ENCODE measurements at regions not wholly inside any gene's neighbourhood (a gene's known extent, or its start where the extent isn't known, plus 50 kb on each side); places are given as distances from the start of the nearest gene placed in this dataset.
"Not testable (repeated sequence)": the region's sequence is repeated elsewhere in the genome, so short reads cannot be mapped to it uniquely, and the experiment has no call there.

- no peak overlapping the region for H3K27ac ChIP-seq (ENCODE audit: low read depth in 2 of 2, low read length in 2 of 2)
- H3K36me3 ChIP-seq (ENCODE audit: control insufficient read depth in 2 of 3, insufficient read depth in 3 of 3, low read length in 3 of 3): no peaks in the 10 kb centered on the region
- H3K27me3 ChIP-seq (ENCODE audit: control insufficient read depth, insufficient read depth, low read length): no peaks in the 10 kb centered on the region
- no peak overlapping the region for H3K4me3 ChIP-seq (ENCODE audit: low read length in 3 of 3)
- intact Hi-C loops (cut with DNase I): no loop called here
- no peaks in the 10 kb centered on the region for H3K9me3 ChIP-seq (ENCODE audit: control insufficient read depth in 2 of 3, insufficient read depth in 1 of 3, low read length in 3 of 3)
- no peaks in the 10 kb centered on the region for H3K4me1 ChIP-seq (ENCODE audit: control insufficient read depth in 2 of 3, insufficient read depth in 2 of 3, low read depth in 1 of 3, low read length in 3 of 3)
- DNase-seq: no peak
- FAIRE-seq: no peak
- H3K9ac ChIP-seq (ENCODE audit: low read length in 3 of 3): no peak overlapping the region
- TF ChIP-seq CTCF (IDR thresholded peaks at IDR 0.05; ENCODE audit: borderline replicate concordance, extremely low read depth, insufficient read depth): no peak
These were observed 1617.8 kb upstream of the FLRT2 start for GRCh38 chr14:83912032-83912642.

- H3K9ac ChIP-seq (ENCODE audit: low read length in 3 of 3): no peak overlapping the region
- H3K4me3 ChIP-seq (ENCODE audit: low read length in 3 of 3): no peak overlapping the region
- no peak for FAIRE-seq
- no peaks in the 10 kb centered on the region for H3K9me3 ChIP-seq (ENCODE audit: control insufficient read depth in 2 of 3, insufficient read depth in 1 of 3, low read length in 3 of 3)
- intact Hi-C loops (cut with DNase I): no loop called here
- H3K27me3 ChIP-seq (ENCODE audit: control insufficient read depth, insufficient read depth, low read length): no peaks in the 10 kb centered on the region
- no peak for TF ChIP-seq CTCF (IDR thresholded peaks at IDR 0.05; ENCODE audit: borderline replicate concordance, extremely low read depth, insufficient read depth)
- H3K27ac ChIP-seq (ENCODE audit: low read depth in 2 of 2, low read length in 2 of 2): no peak overlapping the region
- H3K36me3 ChIP-seq (ENCODE audit: control insufficient read depth in 2 of 3, insufficient read depth in 3 of 3, low read length in 3 of 3): no peaks in the 10 kb centered on the region
- H3K4me1 ChIP-seq (ENCODE audit: control insufficient read depth in 2 of 3, insufficient read depth in 2 of 3, low read depth in 1 of 3, low read length in 3 of 3): no peaks in the 10 kb centered on the region
- DNase-seq: no peak
These were observed 1616.5 kb upstream of the FLRT2 start for GRCh38 chr14:83913476-83913875.

GRCh38 chr14:83918546-83918945 lies 1611.4 kb upstream of the FLRT2 start:
- TF ChIP-seq CTCF (IDR thresholded peaks at IDR 0.05; ENCODE audit: borderline replicate concordance, extremely low read depth, insufficient read depth): no peak
- Histone ChIP-seq H3K36me3 (ENCODE audit: control insufficient read depth in 2 of 3, insufficient read depth in 3 of 3, low read length in 3 of 3) (no peaks in the 10 kb centered on the region), H3K9me3 (ENCODE audit: control insufficient read depth in 2 of 3, insufficient read depth in 1 of 3, low read length in 3 of 3) (no peaks in the 10 kb centered on the region), H3K27ac (ENCODE audit: low read depth in 2 of 2, low read length in 2 of 2) (no peak overlapping the region), H3K4me3 (ENCODE audit: low read length in 3 of 3) (no peak overlapping the region), H3K4me1 (ENCODE audit: control insufficient read depth in 2 of 3, insufficient read depth in 2 of 3, low read depth in 1 of 3, low read length in 3 of 3) (no peaks in the 10 kb centered on the region), H3K9ac (ENCODE audit: low read length in 3 of 3) (no peak overlapping the region), H3K27me3 (ENCODE audit: control insufficient read depth, insufficient read depth, low read length) (no peaks in the 10 kb centered on the region)
- intact Hi-C loops (cut with DNase I): no loop called here
- DNase-seq: no peak
- no peak for FAIRE-seq

- H3K4me1 ChIP-seq (ENCODE audit: control insufficient read depth in 2 of 3, insufficient read depth in 2 of 3, low read depth in 1 of 3, low read length in 3 of 3); H3K9me3 ChIP-seq (ENCODE audit: control insufficient read depth in 2 of 3, insufficient read depth in 1 of 3, low read length in 3 of 3); H3K9ac ChIP-seq (ENCODE audit: low read length in 3 of 3); FAIRE-seq; H3K27me3 ChIP-seq (ENCODE audit: control insufficient read depth, insufficient read depth, low read length); DNase-seq; intact Hi-C loops (cut with DNase I); H3K4me3 ChIP-seq (ENCODE audit: low read length in 3 of 3); H3K36me3 ChIP-seq (ENCODE audit: control insufficient read depth in 2 of 3, insufficient read depth in 3 of 3, low read length in 3 of 3); H3K27ac ChIP-seq (ENCODE audit: low read depth in 2 of 2, low read length in 2 of 2): not testable (repeated sequence)
These were observed 1610.3 kb upstream of the FLRT2 start for GRCh38 chr14:83919675-83920074.

Data from kidney (tissue), 13 donors.